ENCODE measurements at regions not wholly inside any gene's neighbourhood (a gene's known extent, or its start where the extent isn't known, plus 50 kb on each side); places are given as distances from the start of the nearest gene placed in this dataset.
"Not testable (repeated sequence)": the region's sequence is repeated elsewhere in the genome, so short reads cannot be mapped to it uniquely, and the experiment has no call there.

DNA sequence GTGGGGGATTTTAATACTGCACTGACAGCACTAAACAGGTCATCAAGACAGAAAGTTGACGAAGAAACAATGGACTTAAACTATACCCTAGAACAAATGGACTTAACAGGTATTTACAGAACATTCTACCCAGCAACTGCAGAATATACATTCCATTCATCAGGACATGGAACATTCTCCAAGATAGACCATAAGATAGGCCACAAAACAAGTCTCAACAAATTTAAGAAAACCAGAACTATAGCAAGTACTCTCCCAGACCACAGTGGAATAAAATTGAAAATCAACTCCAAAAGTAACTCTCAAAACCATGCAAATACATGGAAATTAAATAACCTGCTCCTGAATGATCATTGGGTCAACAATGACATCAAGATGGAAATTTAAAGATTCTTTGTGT lies 218.3 kb downstream of the SYK start:
- H3K27ac Mint-ChIP-seq; H3K4me3 Mint-ChIP-seq; H3K4me1 Mint-ChIP-seq; DNase-seq; H3K36me3 Mint-ChIP-seq; POLR2A ChIA-PET; ATAC-seq (ENCODE audit: low read depth): not testable (repeated sequence)
- Mint-ChIP-seq H3K27me3 (peaks cover 62% of the 10 kb centered on the region), H3K9me3 (peaks cover 11% of the 10 kb centered on the region)

DNA sequence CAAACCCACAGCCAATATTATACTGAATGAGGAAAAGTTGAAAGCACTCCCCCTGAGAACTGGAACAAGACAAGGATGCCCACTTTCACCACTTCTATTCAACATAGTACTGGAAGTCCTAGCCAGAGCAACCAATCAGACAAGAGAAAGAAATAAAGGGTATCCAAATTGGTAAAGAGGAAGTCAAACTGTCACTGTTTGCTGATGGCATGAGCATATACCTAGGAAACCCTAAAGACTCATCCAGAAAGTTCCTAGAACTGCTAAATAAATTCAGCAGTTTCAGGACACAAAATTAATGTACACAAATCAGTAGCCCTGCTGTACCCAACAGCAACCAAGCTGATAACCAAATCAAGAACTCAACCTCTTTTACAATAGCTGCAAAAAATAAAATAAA lies 220.0 kb downstream of the SYK start:
- DNase-seq; H3K36me3 Mint-ChIP-seq; H3K4me3 Mint-ChIP-seq; H3K9me3 Mint-ChIP-seq; H3K27ac Mint-ChIP-seq; H3K4me1 Mint-ChIP-seq; POLR2A ChIA-PET; ATAC-seq (ENCODE audit: low read depth): not testable (repeated sequence)
- H3K27me3 Mint-ChIP-seq: peaks cover 65% of the 10 kb centered on the region

GRCh38 chr9:91023741-91024140 lies 222.1 kb downstream of the SYK start:
- H3K4me3 Mint-ChIP-seq: no peak overlapping the region
- ATAC-seq (ENCODE audit: low read depth) (no peak), DNase-seq (no peak)
- peaks cover 8% of the 10 kb centered on the region for H3K9me3 Mint-ChIP-seq
- POLR2A ChIA-PET: no interaction called here
- no peak overlapping the region for H3K27ac Mint-ChIP-seq
- no peaks in the 10 kb centered on the region for H3K4me1 Mint-ChIP-seq
- H3K27me3 Mint-ChIP-seq: peaks cover 58% of the 10 kb centered on the region
- peaks cover 4% of the 10 kb centered on the region for H3K36me3 Mint-ChIP-seq

GRCh38 chr9:91024841-91025240 lies 223.2 kb downstream of the SYK start:
- POLR2A ChIA-PET: no interaction called here
- H3K9me3 Mint-ChIP-seq: peaks cover 8% of the 10 kb centered on the region
- H3K27me3 Mint-ChIP-seq: peaks cover 51% of the 10 kb centered on the region
- no peak for ATAC-seq (ENCODE audit: low read depth)
- DNase-seq: no peak
- H3K36me3 Mint-ChIP-seq: peaks cover 4% of the 10 kb centered on the region
- no peaks in the 10 kb centered on the region for H3K4me1 Mint-ChIP-seq
- H3K4me3 Mint-ChIP-seq: no peak overlapping the region
- H3K27ac Mint-ChIP-seq: no peak overlapping the region

DNA sequence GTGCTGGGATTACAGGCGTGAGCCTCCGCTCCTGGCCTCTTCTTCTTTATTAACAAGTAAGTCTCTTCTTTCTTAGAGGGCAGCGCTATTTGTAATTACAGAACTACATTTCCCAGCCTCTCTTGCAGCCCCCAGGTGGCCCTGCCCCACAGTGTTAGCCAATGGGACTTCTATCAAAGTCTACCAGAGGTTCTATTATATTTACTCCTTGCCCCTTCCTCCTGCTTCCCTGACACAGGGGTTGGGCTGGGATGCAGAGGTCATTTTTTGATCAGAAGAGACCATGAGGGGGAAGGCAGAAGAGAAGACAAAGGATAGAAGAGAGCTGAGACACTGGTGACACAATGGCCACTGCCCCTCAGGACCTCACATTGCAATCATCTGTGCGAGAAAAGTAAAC lies 224.2 kb downstream of the SYK start:
- DNase-seq (no peak), ATAC-seq (ENCODE audit: low read depth) (no peak)
- POLR2A ChIA-PET: no interaction called here
- H3K9me3 Mint-ChIP-seq: peaks cover 4% of the 10 kb centered on the region
- H3K36me3 Mint-ChIP-seq: peaks cover under 1% of the 10 kb centered on the region
- H3K27ac Mint-ChIP-seq: no peak overlapping the region
- H3K4me3 Mint-ChIP-seq: no peak overlapping the region
- no peaks in the 10 kb centered on the region for H3K4me1 Mint-ChIP-seq
- peaks cover 41% of the 10 kb centered on the region for H3K27me3 Mint-ChIP-seq

GRCh38 chr9:91026266-91026665 lies 224.6 kb downstream of the SYK start:
- no peak for ATAC-seq (ENCODE audit: low read depth)
- Mint-ChIP-seq H3K4me3 (no peak overlapping the region), H3K9me3 (peaks cover 2% of the 10 kb centered on the region)

GRCh38 chr9:91027005-91027404 lies 225.4 kb downstream of the SYK start:
- H3K36me3 Mint-ChIP-seq: no peaks in the 10 kb centered on the region
- POLR2A ChIA-PET: no interaction called here
- H3K27ac Mint-ChIP-seq: no peak overlapping the region
- DNase-seq: no peak
- H3K9me3 Mint-ChIP-seq: peaks cover 2% of the 10 kb centered on the region
- H3K27me3 Mint-ChIP-seq: peaks cover 38% of the 10 kb centered on the region
- H3K4me3 Mint-ChIP-seq: no peak overlapping the region
- no peak for ATAC-seq (ENCODE audit: low read depth)
- no peaks in the 10 kb centered on the region for H3K4me1 Mint-ChIP-seq

More at GRCh38 chr9:91026266-91026665, 224.6 kb downstream of the SYK start:
- H3K27ac Mint-ChIP-seq: no peak overlapping the region
- POLR2A ChIA-PET: no interaction called here
- DNase-seq: no peak
- peaks cover 39% of the 10 kb centered on the region for H3K27me3 Mint-ChIP-seq
- H3K4me1 Mint-ChIP-seq: no peaks in the 10 kb centered on the region
- H3K36me3 Mint-ChIP-seq: no peaks in the 10 kb centered on the region

DNA sequence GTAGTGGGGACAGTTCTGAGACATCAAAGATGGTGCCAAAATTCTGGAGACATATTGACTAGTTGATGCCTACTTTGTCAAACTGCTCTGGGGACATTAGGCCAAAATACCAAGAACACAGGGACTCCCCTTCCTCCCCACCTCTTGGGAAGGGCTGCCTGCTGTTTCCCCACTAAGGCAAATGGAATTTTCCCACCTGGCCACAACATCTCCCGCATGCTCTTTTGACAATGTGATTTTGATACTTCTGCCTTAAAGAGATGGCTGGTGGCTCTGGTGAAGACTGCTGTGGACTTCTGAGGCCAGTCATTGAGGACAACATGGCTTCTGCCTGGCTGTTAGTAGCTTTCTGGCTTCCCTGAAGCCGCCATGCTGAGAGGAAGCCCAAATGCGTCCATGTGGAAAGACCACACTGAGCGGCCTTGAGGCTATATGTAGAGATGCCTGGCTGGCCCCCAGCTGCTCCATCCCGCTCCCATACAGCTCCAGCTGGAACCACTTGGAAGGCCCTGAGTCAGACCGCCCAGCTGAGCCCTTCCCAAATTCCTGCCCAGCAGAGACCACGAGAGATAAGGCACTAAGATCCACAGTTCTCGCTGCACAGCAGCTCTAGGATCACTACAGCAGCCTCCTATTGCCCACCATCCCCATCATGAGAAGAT lies 226.7 kb downstream of the SYK start:
- no peak overlapping the region for H3K27ac Mint-ChIP-seq
- no peak overlapping the region for H3K4me3 Mint-ChIP-seq
- POLR2A ChIA-PET: interaction anchor here (0.7 kb wide), 1 partner anchor 12 kb away, joined by 4 read pairs; no protein-coding TSS in a partner anchor
- no peaks in the 10 kb centered on the region for H3K36me3 Mint-ChIP-seq
- no peaks in the 10 kb centered on the region for H3K9me3 Mint-ChIP-seq
- DNase-seq (no peak), ATAC-seq (ENCODE audit: low read depth) (no peak)
- H3K27me3 Mint-ChIP-seq: peaks cover 29% of the 10 kb centered on the region
- no peaks in the 10 kb centered on the region for H3K4me1 Mint-ChIP-seq

DNA sequence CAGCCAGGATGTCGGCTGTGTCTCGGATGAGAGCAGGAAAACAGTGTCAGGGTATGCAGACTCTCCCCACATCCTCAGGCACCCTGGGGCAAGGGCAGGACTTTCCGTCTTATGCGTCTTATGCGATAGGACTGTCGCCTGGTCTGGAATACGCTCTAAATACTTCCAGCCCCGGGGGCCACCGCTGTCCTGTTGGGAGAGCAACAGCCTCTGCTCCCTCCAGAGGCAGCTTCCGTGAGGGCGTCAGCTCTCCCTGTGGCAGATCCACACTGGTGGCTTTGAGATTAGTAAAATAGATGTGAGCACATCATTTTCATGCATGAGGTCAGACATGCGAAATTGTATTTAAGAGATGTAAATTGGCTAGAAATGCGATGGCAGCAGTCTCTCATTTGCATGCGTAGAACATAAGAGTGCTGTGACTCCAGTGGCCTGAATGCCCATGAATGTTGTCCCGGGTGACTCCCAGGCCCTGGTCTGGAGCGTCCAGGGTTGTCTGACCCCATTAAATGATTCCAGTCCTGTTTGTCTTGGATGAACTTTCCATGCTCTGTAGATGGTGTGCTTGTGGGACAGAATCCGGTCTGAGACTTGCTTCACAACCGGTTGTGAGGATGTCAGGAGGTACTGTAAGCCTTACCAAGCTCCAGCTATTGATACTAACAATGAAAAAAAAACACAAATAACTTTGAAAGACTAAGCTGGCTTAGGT lies 228.2 kb downstream of the SYK start:
- no peak for DNase-seq
- H3K4me1 Mint-ChIP-seq: peaks cover 1% of the 10 kb centered on the region
- POLR2A ChIA-PET: no interaction called here
- H3K36me3 Mint-ChIP-seq: no peaks in the 10 kb centered on the region
- no peak overlapping the region for H3K27ac Mint-ChIP-seq
- no peaks in the 10 kb centered on the region for H3K9me3 Mint-ChIP-seq
- ATAC-seq (ENCODE audit: low read depth): no peak
- H3K4me3 Mint-ChIP-seq: no peak overlapping the region
- peaks cover 20% of the 10 kb centered on the region for H3K27me3 Mint-ChIP-seq

- ATAC-seq (ENCODE audit: low read depth) (no peak), DNase-seq (no peak)
- H3K9me3 Mint-ChIP-seq: no peaks in the 10 kb centered on the region
- peaks cover 7% of the 10 kb centered on the region for H3K4me1 Mint-ChIP-seq
- H3K27me3 Mint-ChIP-seq: peaks cover 10% of the 10 kb centered on the region
- no peak overlapping the region for H3K27ac Mint-ChIP-seq
- H3K36me3 Mint-ChIP-seq: no peaks in the 10 kb centered on the region
- POLR2A ChIA-PET: no interaction called here
- no peak overlapping the region for H3K4me3 Mint-ChIP-seq
Observed at GRCh38 chr9:91032121-91032531, 230.5 kb downstream of the SYK start.

DNA sequence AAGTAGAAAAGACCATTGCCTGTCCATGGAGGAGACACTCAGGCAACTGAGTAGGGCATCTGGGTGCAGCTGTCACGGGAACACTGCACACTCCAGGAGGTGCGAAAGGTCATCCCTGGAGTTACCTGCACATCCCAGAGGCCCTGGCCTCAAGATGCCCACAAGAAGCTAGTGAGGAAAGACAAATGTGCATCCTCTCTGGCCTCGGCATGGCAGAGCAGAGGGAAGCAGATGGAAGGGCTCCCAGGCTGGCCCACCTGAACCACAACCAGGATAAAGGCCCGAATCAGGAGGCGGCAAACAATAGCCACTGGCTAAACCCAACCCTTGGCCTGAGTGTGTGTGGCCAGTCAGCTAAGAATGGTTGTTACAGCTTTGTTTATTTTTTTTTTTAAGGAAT lies 231.7 kb downstream of the SYK start:
- H3K36me3 Mint-ChIP-seq: no peaks in the 10 kb centered on the region

GRCh38 chr9:91033797-91034196 lies 232.2 kb downstream of the SYK start:
- Mint-ChIP-seq H3K36me3 (no peaks in the 10 kb centered on the region), H3K4me1 (peaks cover 22% of the 10 kb centered on the region), H3K9me3 (no peaks in the 10 kb centered on the region), H3K27me3 (peaks cover 8% of the 10 kb centered on the region), H3K27ac (no peak overlapping the region), H3K4me3 (no peak overlapping the region)
- ATAC-seq (ENCODE audit: low read depth) (no peak), DNase-seq (peak; percentile 74)
- POLR2A ChIA-PET: interaction anchor here (0.6 kb wide), 1 partner anchor 332 kb away, joined by 3 read pairs; no protein-coding TSS in a partner anchor

More for the DNA sequence above, 231.7 kb downstream of the SYK start:
- Mint-ChIP-seq H3K4me3 (no peak overlapping the region), H3K27me3 (peaks cover 10% of the 10 kb centered on the region), H3K4me1 (peaks cover 17% of the 10 kb centered on the region), H3K27ac (no peak overlapping the region), H3K9me3 (no peaks in the 10 kb centered on the region)
- DNase-seq (no peak), ATAC-seq (ENCODE audit: low read depth) (no peak)
- POLR2A ChIA-PET: interaction anchor here (0.6 kb wide), 1 partner anchor 333 kb away, joined by 3 read pairs; no protein-coding TSS in a partner anchor

DNA sequence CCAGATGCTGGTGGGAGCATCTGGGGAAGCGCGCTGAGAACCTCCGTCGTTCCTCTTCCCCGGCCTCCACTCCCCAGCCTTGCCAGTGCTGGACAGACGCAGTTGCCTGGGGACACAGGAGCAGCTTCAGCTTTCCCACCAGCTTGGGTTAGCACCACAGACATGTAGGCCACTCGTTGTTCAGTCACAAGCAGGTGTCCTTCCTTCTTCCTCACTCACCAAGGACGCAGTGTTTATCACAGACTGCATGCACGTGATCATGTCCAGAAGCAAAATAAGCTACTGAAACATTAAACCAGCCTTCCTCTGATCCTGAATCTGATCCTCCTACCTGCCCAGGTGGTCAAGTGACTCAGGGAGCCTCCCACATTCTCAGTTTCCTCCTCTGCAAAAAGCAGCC lies 232.9 kb downstream of the SYK start:
- POLR2A ChIA-PET: no interaction called here
- ATAC-seq (ENCODE audit: low read depth) (no peak), DNase-seq (no peak)
- Mint-ChIP-seq H3K4me3 (no peak overlapping the region), H3K27me3 (peaks cover 5% of the 10 kb centered on the region), H3K9me3 (no peaks in the 10 kb centered on the region), H3K4me1 (peaks cover 28% of the 10 kb centered on the region), H3K36me3 (no peaks in the 10 kb centered on the region), H3K27ac (no peak overlapping the region)

All from activated naive CD8-positive, alpha-beta T cell treated with anti-CD3 and anti-CD28 coated beads, Interleukin-2, amount 10 ng/mL, durations not matched to agents 7 days and 5 days (primary cell).